Activated T-helper 1 cell treated with anti-CD3 and anti-CD28 coated beads, Interleukin-2, amount 50 U/mL, for 16 hours (primary cell): ENCODE measurements at regions not wholly inside any gene's neighbourhood (a gene's known extent, or its start where the extent isn't known, plus 50 kb on each side); places are given as distances from the start of the nearest gene placed in this dataset.

Experiments
- DNase-seq, 2 donors: peaks; one replicate each; pipeline ENCODE4 v3.0.0-alpha.2; 2020; ENCODE audit warnings: low read depth in 1 of 2, low spot score in 1 of 2

GRCh38 chr18:40048253-40048652, 1906.8 kb upstream of the PIK3C3 start:
- no peak for DNase-seq

GRCh38 chr18:40046596-40046995, 1908.4 kb upstream of the PIK3C3 start:
- DNase-seq, result no peak

GRCh38 chr18:40041951-40042350, 1913.1 kb upstream of the PIK3C3 start:
- no peak for DNase-seq

- DNase-seq, result no peak
Measured at GRCh38 chr18:40040574-40040973, 1914.5 kb upstream of the PIK3C3 start.

DNA sequence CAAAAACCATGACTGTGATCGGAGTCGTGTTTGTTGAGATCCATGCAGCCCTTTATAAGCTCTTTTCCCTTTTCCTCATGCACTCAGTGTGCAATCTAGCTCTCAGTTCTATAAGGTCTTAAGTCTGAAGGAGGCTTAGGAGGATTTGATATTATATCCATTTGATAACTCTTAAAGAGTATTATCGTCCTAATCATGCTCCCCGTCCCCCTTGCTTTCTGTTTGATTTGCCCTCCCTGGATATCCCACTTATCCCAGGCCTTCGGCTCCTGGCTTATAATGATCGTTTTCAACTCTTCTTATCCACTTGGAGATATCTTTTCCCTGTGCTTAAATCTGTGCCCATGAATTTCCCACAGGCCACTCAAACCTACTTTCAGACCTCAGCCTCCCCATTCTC, 1917.7 kb upstream of the PIK3C3 start:
- DNase-seq, result no peak

- no peak for DNase-seq
Measured at GRCh38 chr18:40036861-40037260, 1918.2 kb upstream of the PIK3C3 start.

- no peak for DNase-seq
Measured at GRCh38 chr18:40035966-40036365, 1919.1 kb upstream of the PIK3C3 start.

DNA sequence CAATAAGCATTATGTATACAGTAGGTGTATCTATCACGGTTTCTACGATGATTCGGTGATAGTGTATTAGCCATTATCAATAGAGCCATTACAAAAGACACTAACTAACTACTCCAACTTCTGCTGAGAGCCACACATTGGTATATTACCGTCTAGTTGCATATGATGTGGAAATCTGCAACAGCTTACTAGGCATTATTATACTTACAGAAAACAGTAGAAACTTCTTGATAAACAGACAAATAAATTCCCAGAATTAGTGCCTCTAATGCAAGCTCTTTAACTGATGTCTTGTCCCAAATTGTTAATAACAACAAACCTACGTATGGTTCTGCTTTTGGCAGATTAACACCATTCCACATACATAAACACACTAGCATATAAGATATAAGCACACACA, 1923.0 kb upstream of the PIK3C3 start:
- no peak for DNase-seq

GRCh38 chr18:40031435-40031834, 1923.6 kb upstream of the PIK3C3 start:
- DNase-seq, result no peak

- DNase-seq, result no peak
Measured at GRCh38 chr18:40019797-40020392, 1935.1 kb upstream of the PIK3C3 start.

GRCh38 chr18:40018266-40018665, 1936.8 kb upstream of the PIK3C3 start:
- DNase-seq, result no peak

GRCh38 chr18:40017021-40017420, 1938.0 kb upstream of the PIK3C3 start:
- no peak for DNase-seq

GRCh38 chr18:40016405-40016804, 1938.6 kb upstream of the PIK3C3 start:
- no peak for DNase-seq

DNA sequence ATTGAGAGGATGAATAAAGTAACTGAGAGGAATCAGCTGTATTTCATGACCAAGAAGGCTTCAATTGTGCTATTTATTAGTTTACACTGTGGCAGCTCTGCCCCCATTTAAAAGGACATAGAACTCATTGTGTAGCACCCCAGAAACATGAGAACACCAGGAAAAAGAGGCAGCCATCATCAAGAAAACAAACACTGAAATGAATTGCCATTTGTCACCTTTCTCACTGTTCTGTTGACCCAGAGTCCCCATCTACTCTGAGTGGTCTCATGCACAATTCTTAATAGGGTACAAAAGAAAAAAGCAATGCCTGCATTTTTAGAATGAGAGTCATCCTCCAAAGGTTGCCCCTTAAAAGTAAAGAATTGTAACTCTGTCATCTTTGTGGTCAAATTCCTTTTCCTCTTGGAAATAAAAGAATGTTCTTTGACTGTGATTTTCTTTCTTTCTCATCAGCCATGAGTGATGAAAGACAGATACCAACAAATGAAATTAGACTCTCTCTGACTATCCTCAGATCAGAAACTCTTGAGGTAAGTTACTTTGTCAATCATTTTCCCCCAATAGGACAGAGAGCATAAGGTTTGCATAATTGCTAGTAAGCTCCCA, 1941.9 kb upstream of the PIK3C3 start:
- no peak for DNase-seq

DNA sequence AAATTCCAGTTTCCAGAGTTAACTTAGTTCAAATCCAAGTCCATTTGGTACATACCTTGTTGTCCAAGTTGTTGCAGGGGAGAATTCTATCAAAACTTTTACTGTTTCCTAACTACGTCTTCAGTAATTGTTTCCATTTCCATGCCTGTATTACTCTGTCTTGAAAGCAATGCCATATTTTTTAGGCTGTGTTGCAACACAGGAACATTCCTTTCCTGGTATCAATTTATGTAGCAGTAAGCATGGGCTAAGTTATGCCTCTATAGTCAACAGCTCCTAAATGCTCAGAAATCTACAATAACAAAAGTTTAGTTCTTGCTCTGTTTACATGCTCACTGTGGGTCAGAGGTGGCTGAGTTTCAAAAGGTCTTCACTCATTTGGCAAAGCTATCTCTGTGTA, 1943.8 kb upstream of the PIK3C3 start:
- no peak for DNase-seq

- DNase-seq, result no peak
Measured at GRCh38 chr18:40006634-40007033, 1948.4 kb upstream of the PIK3C3 start.

DNA sequence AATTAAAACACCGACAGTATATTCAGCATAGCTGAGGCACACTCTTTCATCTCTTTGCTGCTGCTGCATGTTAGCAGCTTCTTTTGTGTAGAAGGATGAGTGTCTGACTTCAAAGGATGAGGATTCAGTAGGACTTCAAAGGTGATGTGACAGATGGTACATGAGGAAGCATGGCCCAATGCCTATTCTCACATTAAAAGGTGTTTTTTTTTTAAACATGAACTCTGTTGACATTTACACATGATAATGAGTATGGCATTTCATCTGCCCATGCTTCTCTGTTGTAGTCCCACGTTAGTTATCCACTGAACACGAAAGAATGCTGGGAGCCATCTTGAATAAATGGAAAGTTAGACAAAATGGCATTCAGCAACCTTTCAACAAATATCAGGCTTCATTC, 1950.8 kb upstream of the PIK3C3 start:
- DNase-seq, result no peak

GRCh38 chr18:39998317-39998716, 1956.7 kb upstream of the PIK3C3 start:
- DNase-seq, result no peak

GRCh38 chr18:39994498-39994897, 1960.5 kb upstream of the PIK3C3 start:
- no peak for DNase-seq

DNA sequence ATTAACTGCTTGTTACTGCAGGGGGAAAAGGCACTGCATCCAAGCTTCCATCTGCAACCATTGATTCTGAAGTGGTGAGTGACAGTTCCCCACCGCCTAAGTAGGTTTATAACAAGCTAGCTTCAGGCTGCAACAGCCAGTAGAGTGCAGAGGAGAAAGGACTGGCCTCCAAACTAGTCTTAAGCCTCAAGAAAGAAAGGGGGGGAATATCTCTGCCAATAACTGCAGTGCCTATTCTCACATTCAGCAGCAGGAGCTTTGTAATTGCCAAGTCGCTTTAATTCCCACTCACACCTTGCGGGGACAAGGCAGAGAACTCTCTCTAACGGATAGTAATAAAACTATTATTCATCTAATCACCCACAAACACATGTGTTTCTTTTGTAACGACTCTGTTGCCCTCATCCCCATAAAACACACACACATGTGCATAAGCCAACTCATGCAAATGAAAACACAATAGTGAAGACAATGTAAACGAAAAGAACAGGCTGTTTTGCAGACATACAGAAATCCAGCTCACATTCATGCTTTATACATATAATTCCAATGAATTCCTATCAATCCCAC, 1963.3 kb upstream of the PIK3C3 start:
- DNase-seq, result no peak

GRCh38 chr18:39990540-39990939, 1964.5 kb upstream of the PIK3C3 start:
- DNase-seq, result no peak

GRCh38 chr18:39976771-39977170, 1978.3 kb upstream of the PIK3C3 start:
- no peak for DNase-seq

- no peak for DNase-seq
Measured at GRCh38 chr18:39972521-39972920, 1982.5 kb upstream of the PIK3C3 start.
